HG03108 (cell line): ENCODE measurements at regions not wholly inside any gene's neighbourhood (a gene's known extent, or its start where the extent isn't known, plus 50 kb on each side); places are given as distances from the start of the nearest gene placed in this dataset.
"Not testable (repeated sequence)": the region's sequence is repeated elsewhere in the genome, so short reads cannot be mapped to it uniquely, and the experiment has no call there.

Experiments
- ATAC-seq: cut with Tn5 transposase; IDR thresholded peaks from one replicate; pipeline ENCODE4 v1.9.1; 2021; ENCODE audit warnings: moderate library complexity; ENCODE audit not compliant: unreplicated experiment

- ATAC-seq = no peak
These were observed 280.5 kb downstream of the TLL1 start for GRCh38 chr4:166153548-166153947.

- ATAC-seq = no peak
These were observed 289.3 kb downstream of the TLL1 start for GRCh38 chr4:166162327-166162726.

- ATAC-seq = peak; percentile 95
These were observed 292.9 kb downstream of the TLL1 start for GRCh38 chr4:166165829-166166420.

GRCh38 chr4:166169111-166169510 is 296.1 kb downstream of the TLL1 start:
- ATAC-seq = no peak

- no peak for ATAC-seq
These were observed 299.6 kb downstream of the TLL1 start for GRCh38 chr4:166172619-166173018.

GRCh38 chr4:166174717-166175490 is 301.9 kb downstream of the TLL1 start:
- ATAC-seq = no peak

GRCh38 chr4:166182145-166182544 is 309.1 kb downstream of the TLL1 start:
- ATAC-seq = no peak

GRCh38 chr4:166195101-166195500 is 322.1 kb downstream of the TLL1 start:
- no peak for ATAC-seq

- ATAC-seq = no peak
These were observed 324.1 kb downstream of the TLL1 start for GRCh38 chr4:166197166-166197565.

GRCh38 chr4:166198041-166198440 is 325.0 kb downstream of the TLL1 start:
- ATAC-seq = no peak

- ATAC-seq = no peak
These were observed 325.7 kb downstream of the TLL1 start for GRCh38 chr4:166198516-166199310.

GRCh38 chr4:166202991-166203390 is 330.0 kb downstream of the TLL1 start:
- no peak for ATAC-seq

GRCh38 chr4:166212326-166212725 is 339.3 kb downstream of the TLL1 start:
- ATAC-seq = not testable (repeated sequence)

GRCh38 chr4:166222271-166222670 is 349.2 kb downstream of the TLL1 start:
- ATAC-seq = no peak

GRCh38 chr4:166228112-166228511 is 355.1 kb downstream of the TLL1 start:
- no peak for ATAC-seq

- no peak for ATAC-seq
These were observed 356.8 kb downstream of the TLL1 start for GRCh38 chr4:166229799-166230198.

- ATAC-seq = no peak
These were observed 357.8 kb downstream of the TLL1 start for GRCh38 chr4:166230841-166231240.

GRCh38 chr4:166239354-166239753 is 366.3 kb downstream of the TLL1 start:
- ATAC-seq = no peak

GRCh38 chr4:166252487-166253402 is 379.7 kb downstream of the TLL1 start:
- ATAC-seq = no peak

- no peak for ATAC-seq
These were observed 384.2 kb downstream of the TLL1 start for GRCh38 chr4:166257276-166257675.

- no peak for ATAC-seq
These were observed 384.9 kb downstream of the TLL1 start for GRCh38 chr4:166257891-166258290.
